ENCODE measurements at regions not wholly inside any gene's neighbourhood (a gene's known extent, or its start where the extent isn't known, plus 50 kb on each side); places are given as distances from the start of the nearest gene placed in this dataset.

DNA sequence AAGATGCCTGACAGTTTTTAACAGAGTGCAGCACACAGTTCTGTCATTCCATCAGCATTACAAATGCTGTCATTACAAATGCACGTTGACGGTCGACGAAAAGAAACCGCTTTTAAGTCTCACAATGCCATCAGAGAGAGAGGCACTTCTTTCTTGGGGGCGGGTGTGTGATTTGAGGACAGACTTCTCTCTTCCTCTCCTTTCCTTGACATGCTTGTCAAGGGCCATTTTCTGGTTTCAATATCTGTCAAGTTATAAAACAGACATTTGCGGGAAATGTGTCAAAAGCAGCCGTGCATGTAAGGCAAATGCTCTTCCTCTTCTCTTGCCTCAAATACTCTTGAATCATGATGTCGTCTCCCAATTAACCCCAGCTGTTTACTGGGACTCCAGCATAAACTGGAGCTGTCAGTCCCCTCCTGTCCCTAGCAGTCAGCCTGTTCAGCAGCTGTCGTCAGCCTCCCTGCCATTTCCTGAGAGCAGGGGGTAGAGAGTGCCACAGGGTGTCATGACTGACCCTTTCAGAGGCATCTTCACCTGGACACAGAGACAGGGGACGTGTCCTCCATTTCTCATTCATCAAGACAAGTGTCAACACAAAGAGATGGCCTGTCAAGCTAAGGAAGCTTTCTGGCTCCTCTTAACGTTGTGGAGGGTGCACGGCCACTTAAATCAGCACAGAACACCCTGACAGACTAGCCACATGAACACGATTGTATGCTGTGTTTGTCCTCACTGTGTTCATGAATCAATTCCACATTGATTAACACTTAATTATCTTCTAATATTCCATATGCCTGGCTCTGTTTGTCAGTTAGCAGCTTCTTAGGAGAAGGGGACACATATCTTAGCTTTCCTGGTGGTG is 305.4 kb upstream of the RAB6C start:
- CTCF ChIA-PET (ENCODE audit: low intra/inter-chr PET ratio): no interaction called here
- in situ Hi-C loops (cut with MboI) (no loop called here), intact Hi-C loops (cut with micrococcal nuclease) (no loop called here)
- Histone ChIP-seq H3K36me3 (ENCODE audit: control insufficient read depth, insufficient read depth, low read length) (no peaks in the 10 kb centered on the region), H3K9me1 (ENCODE audit: control insufficient read depth, insufficient read depth, low read length) (no peaks in the 10 kb centered on the region), H3K27ac (ENCODE audit: extremely low read depth, low read depth, low read length) (no peak overlapping the region), H3K9me3 (replicated peaks; ENCODE audit: control insufficient read depth, insufficient read depth, low read depth, low read length) (no peaks in the 10 kb centered on the region), H3K79me2 (ENCODE audit: control insufficient read depth, insufficient read depth, low read length) (no peaks in the 10 kb centered on the region), H3K9ac (ENCODE audit: insufficient read depth in 1 of 2, low read depth in 2 of 2, low read length in 2 of 2) (no peak overlapping the region), H3K27me3 (ENCODE audit: control insufficient read depth in 2 of 2, insufficient read depth in 2 of 2, low read length in 2 of 2) (peaks cover 3 to 12% of the 10 kb centered on the region in 2 experiments; a peak in 4 of 5 replicates), H3K4me1 (replicated peaks in 1 of 2; ENCODE audit: control insufficient read depth in 2 of 2, insufficient read depth in 2 of 2, low read length in 2 of 2) (no peaks in the 10 kb centered on the region), H2AFZ (ENCODE audit: low read depth, low read length) (no peak overlapping the region), H3K4me3 (no peak overlapping the region), H4K20me1 (replicated peaks; ENCODE audit: control insufficient read depth, insufficient read depth, low read length) (no peaks in the 10 kb centered on the region), H3K4me2 (ENCODE audit: insufficient read depth, low read length) (no peak overlapping the region)
- ATAC-seq: no peak
- TF ChIP-seq, protein P1, sequence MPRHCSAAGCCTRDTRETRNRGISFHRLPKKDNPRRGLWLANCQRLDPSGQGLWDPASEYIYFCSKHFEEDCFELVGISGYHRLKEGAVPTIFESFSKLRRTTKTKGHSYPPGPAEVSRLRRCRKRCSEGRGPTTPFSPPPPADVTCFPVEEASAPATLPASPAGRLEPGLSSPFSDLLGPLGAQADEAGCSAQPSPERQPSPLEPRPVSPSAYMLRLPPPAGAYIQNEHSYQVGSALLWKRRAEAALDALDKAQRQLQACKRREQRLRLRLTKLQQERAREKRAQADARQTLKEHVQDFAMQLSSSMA (CRISPR knock-in tag; IDR thresholded peaks at IDR 0.05): no peak
- TF ChIP-seq, protein P2, sequence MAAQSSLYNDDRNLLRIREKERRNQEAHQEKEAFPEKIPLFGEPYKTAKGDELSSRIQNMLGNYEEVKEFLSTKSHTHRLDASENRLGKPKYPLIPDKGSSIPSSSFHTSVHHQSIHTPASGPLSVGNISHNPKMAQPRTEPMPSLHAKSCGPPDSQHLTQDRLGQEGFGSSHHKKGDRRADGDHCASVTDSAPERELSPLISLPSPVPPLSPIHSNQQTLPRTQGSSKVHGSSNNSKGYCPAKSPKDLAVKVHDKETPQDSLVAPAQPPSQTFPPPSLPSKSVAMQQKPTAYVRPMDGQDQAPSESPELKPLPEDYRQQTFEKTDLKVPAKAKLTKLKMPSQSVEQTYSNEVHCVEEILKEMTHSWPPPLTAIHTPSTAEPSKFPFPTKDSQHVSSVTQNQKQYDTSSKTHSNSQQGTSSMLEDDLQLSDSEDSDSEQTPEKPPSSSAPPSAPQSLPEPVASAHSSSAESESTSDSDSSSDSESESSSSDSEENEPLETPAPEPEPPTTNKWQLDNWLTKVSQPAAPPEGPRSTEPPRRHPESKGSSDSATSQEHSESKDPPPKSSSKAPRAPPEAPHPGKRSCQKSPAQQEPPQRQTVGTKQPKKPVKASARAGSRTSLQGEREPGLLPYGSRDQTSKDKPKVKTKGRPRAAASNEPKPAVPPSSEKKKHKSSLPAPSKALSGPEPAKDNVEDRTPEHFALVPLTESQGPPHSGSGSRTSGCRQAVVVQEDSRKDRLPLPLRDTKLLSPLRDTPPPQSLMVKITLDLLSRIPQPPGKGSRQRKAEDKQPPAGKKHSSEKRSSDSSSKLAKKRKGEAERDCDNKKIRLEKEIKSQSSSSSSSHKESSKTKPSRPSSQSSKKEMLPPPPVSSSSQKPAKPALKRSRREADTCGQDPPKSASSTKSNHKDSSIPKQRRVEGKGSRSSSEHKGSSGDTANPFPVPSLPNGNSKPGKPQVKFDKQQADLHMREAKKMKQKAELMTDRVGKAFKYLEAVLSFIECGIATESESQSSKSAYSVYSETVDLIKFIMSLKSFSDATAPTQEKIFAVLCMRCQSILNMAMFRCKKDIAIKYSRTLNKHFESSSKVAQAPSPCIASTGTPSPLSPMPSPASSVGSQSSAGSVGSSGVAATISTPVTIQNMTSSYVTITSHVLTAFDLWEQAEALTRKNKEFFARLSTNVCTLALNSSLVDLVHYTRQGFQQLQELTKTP (IDR thresholded peaks at IDR 0.05; ENCODE audit: low read depth in 1 of 2, partially characterized antibody in 2 of 2): no peak
- TF ChIP-seq PTBP1 (IDR thresholded peaks at IDR 0.05; ENCODE audit: low read depth, low read length): no peak
- no peak for TF ChIP-seq SNIP1 (IDR thresholded peaks at IDR 0.05; ENCODE audit: low read depth)
- TF ChIP-seq PHF21A (IDR thresholded peaks at IDR 0.05; ENCODE audit: borderline replicate concordance, low read depth): no peak
- 1% methylated on average over 13 of the region's 14 CpGs for WGBS (ENCODE audit: insufficient coverage, low coverage, missing lambda C conversion rate)
- FAIRE-seq: no peak
- no TSS peak for BruUV-seq (replicated peaks)
- POLR2A ChIA-PET: interaction anchor here (0.6 kb wide), 1 partner anchor 83 kb away, joined by 3 read pairs; no protein-coding TSS in a partner anchor
- DNase-seq (ENCODE audit: extremely low read depth in 1 of 4, low spot score in 3 of 4): no peak
